ENCODE measurements at regions not wholly inside any gene's neighbourhood (a gene's known extent, or its start where the extent isn't known, plus 50 kb on each side); places are given as distances from the start of the nearest gene placed in this dataset.

DNA sequence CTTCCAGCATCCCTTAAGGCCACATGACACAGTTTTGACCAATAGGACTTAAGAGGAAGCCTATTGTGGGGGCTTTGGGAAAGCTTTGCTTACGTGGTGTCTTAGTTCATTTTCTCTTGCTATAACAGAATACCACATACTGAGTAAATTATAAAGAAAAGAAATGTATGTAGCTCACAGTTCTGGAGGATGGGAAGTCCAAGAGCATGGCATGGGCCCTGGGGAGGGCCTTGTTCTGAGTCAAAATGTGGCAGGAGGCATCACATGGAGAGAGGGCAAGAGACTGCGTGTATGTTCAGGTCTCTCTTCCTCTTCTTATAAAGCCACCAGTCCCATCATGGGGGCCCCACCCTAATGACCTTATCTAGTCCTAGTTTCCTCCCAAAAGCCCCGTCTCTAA lies 68.6 kb upstream of the CPEB4 start:
- TF ChIP-seq EP300 (IDR thresholded peaks at IDR 0.05; ENCODE audit: low read depth in 2 of 2, low read length in 2 of 2) = no peak
- TF ChIP-seq EP300 (CRISPR knock-in tag; IDR thresholded peaks at IDR 0.05; ENCODE audit: borderline replicate concordance) = no peak
- no peak for TF ChIP-seq CTCF (CRISPR knock-in tag; IDR thresholded peaks at IDR 0.05)
- TF ChIP-seq FOXK1 (CRISPR knock-in tag; IDR thresholded peaks at IDR 0.05; ENCODE audit: borderline replicate concordance, low read depth) = no peak

All from HepG2 (cell line).